ENCODE measurements at regions not wholly inside any gene's neighbourhood (a gene's known extent, or its start where the extent isn't known, plus 50 kb on each side); places are given as distances from the start of the nearest gene placed in this dataset.
"Not testable (repeated sequence)": the region's sequence is repeated elsewhere in the genome, so short reads cannot be mapped to it uniquely, and the experiment has no call there.

GRCh38 chr2:21779786-21780185 is 656.0 kb downstream of the TDRD15 start:
- TF ChIP-seq, protein P1, sequence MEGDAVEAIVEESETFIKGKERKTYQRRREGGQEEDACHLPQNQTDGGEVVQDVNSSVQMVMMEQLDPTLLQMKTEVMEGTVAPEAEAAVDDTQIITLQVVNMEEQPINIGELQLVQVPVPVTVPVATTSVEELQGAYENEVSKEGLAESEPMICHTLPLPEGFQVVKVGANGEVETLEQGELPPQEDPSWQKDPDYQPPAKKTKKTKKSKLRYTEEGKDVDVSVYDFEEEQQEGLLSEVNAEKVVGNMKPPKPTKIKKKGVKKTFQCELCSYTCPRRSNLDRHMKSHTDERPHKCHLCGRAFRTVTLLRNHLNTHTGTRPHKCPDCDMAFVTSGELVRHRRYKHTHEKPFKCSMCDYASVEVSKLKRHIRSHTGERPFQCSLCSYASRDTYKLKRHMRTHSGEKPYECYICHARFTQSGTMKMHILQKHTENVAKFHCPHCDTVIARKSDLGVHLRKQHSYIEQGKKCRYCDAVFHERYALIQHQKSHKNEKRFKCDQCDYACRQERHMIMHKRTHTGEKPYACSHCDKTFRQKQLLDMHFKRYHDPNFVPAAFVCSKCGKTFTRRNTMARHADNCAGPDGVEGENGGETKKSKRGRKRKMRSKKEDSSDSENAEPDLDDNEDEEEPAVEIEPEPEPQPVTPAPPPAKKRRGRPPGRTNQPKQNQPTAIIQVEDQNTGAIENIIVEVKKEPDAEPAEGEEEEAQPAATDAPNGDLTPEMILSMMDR (IDR thresholded peaks at IDR 0.05; ENCODE audit: control insufficient read depth, extremely low read depth, insufficient read depth): no peak
- no peak overlapping the region for H3K4me3 ChIP-seq (ENCODE audit: low read depth, low read length)
- no peak for DNase-seq (ENCODE audit: low read depth)

- DNase-seq (ENCODE audit: low read depth): no peak
- no peak overlapping the region for H3K4me3 ChIP-seq (ENCODE audit: low read depth, low read length)
- TF ChIP-seq, protein P1 (IDR thresholded peaks at IDR 0.05; ENCODE audit: control insufficient read depth, extremely low read depth, insufficient read depth): no peak
These were observed 658.2 kb downstream of the TDRD15 start for GRCh38 chr2:21781962-21782361.

DNA sequence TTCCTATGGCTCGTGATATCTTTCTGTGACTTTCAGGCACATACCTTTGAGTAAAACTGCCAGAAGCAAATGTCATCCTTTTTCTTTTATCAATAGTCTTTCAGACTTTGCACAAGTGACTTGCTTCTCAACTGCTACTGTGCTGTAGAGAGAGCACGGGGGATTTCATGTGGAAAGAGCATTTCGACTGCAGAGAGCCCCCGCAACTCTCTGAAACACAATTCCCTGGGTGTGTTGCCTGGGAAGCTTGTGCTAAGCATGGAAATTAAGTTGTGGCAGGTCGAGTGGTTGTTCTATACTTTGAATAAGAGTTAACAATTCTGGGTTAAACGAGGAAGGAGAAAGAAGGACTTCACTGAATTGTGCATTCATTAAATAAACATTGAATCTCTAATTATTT is 659.1 kb downstream of the TDRD15 start:
- DNase-seq (ENCODE audit: low read depth): no peak
- TF ChIP-seq, protein P1 (IDR thresholded peaks at IDR 0.05; ENCODE audit: control insufficient read depth, extremely low read depth, insufficient read depth): no peak
- no peak overlapping the region for H3K4me3 ChIP-seq (ENCODE audit: low read depth, low read length)

DNA sequence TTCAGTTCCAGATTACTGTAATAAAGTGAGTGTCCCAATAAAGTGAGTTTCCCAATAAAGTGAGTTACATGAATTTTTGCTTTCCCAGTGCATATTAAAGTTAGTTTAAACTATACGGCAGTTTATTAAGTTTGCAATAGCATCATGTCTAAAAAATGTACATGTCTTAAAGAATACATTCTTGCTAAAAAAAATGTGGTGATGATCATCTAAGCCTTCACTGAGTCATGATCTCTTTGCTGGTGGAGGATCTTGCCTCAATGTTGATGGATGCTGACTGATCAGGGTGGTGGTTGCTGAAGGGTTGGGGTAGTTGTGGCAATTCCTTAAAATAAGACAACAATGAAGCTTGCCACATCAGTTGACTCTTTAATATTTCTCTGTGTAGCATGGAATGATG is 664.2 kb downstream of the TDRD15 start:
- no peak for DNase-seq (ENCODE audit: low read depth)
- no peak overlapping the region for H3K4me3 ChIP-seq (ENCODE audit: low read depth, low read length)
- TF ChIP-seq, protein P1 (IDR thresholded peaks at IDR 0.05; ENCODE audit: control insufficient read depth, extremely low read depth, insufficient read depth): no peak

DNA sequence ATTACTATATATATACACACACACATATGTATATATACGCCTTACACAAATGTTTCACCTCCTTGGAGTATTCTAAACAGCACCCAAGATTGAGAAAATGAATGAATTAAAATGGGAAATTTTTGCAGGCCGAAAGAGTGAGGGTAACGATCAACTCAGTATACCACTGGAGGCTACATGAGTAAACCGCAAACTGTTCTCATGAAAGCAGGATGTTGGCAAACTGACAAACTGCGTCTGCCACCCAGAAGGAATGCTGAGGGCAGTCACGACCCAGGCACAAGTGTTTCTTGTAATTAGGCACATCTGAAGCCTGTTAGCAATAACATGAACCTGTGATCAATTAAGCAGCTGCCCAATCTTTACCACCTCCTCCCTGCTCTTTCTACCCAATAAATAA is 666.5 kb downstream of the TDRD15 start:
- not testable (repeated sequence) for H3K4me3 ChIP-seq (ENCODE audit: low read depth, low read length); DNase-seq (ENCODE audit: low read depth)

DNA sequence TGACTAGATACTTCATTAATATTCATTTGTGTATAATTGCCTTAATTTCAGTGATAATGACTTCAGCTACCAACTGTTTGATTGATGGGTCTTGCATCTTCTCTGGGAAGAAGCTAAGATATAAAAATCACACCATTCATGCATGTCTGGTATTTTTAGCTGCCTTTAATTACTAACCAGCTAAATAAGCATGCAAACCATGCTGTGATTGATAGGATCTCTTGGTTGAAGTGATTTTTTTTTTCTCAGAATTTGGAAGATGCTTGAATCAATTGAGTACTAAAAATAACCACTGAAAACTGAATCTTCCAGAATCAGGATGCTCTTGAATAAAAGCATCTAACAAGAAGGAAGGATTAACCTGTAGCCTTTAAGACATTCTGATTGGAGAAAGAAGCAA is 668.8 kb downstream of the TDRD15 start:
- TF ChIP-seq, protein P1 (IDR thresholded peaks at IDR 0.05; ENCODE audit: control insufficient read depth, extremely low read depth, insufficient read depth): no peak
- H3K4me3 ChIP-seq (ENCODE audit: low read depth, low read length): no peak overlapping the region
- no peak for DNase-seq (ENCODE audit: low read depth)

- DNase-seq (ENCODE audit: low read depth): no peak
- H3K4me3 ChIP-seq (ENCODE audit: low read depth, low read length): no peak overlapping the region
- TF ChIP-seq, protein P1 (IDR thresholded peaks at IDR 0.05; ENCODE audit: control insufficient read depth, extremely low read depth, insufficient read depth): no peak
These were observed 669.7 kb downstream of the TDRD15 start for GRCh38 chr2:21793461-21793860.

All from LNCaP clone FGC (cell line).